OCI-LY1 (cell line): ENCODE measurements at regions not wholly inside any gene's neighbourhood (a gene's known extent, or its start where the extent isn't known, plus 50 kb on each side); places are given as distances from the start of the nearest gene placed in this dataset.
"Not testable (repeated sequence)": the region's sequence is repeated elsewhere in the genome, so short reads cannot be mapped to it uniquely, and the experiment has no call there.

Experiments
- EZH2 ChIP-seq: fragments of 200-600 bp; sonication (generic), shearing (Covaris generic); IDR thresholded peaks from 2 replicates; pipeline ENCODE4 v1.8.0; 2017; ENCODE audit warnings: borderline replicate concordance, mixed run types, mild to moderate bottlenecking, antibody characterized with exemption, low read length, moderate library complexity, mixed read lengths
- TF ChIP-seq, protein P1 (sequence below): fragments of 200-600 bp; sonication (generic), shearing (Covaris generic); IDR thresholded peaks from 2 replicates; pipeline ENCODE4 v1.5.1; 2017; ENCODE audit warnings: mild to moderate bottlenecking, antibody characterized with exemption, low read length, moderate library complexity, mixed read lengths

GRCh38 chr10:35973912-35974591 is 332.0 kb upstream of the FZD8 start:
- TF ChIP-seq, protein P1, sequence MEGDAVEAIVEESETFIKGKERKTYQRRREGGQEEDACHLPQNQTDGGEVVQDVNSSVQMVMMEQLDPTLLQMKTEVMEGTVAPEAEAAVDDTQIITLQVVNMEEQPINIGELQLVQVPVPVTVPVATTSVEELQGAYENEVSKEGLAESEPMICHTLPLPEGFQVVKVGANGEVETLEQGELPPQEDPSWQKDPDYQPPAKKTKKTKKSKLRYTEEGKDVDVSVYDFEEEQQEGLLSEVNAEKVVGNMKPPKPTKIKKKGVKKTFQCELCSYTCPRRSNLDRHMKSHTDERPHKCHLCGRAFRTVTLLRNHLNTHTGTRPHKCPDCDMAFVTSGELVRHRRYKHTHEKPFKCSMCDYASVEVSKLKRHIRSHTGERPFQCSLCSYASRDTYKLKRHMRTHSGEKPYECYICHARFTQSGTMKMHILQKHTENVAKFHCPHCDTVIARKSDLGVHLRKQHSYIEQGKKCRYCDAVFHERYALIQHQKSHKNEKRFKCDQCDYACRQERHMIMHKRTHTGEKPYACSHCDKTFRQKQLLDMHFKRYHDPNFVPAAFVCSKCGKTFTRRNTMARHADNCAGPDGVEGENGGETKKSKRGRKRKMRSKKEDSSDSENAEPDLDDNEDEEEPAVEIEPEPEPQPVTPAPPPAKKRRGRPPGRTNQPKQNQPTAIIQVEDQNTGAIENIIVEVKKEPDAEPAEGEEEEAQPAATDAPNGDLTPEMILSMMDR: not testable (repeated sequence)
- not testable (repeated sequence) for TF ChIP-seq EZH2
